ENCODE measurements at regions not wholly inside any gene's neighbourhood (a gene's known extent, or its start where the extent isn't known, plus 50 kb on each side); places are given as distances from the start of the nearest gene placed in this dataset.
"Not testable (repeated sequence)": the region's sequence is repeated elsewhere in the genome, so short reads cannot be mapped to it uniquely, and the experiment has no call there.

GRCh38 chr5:82534986-82535385 lies 256.8 kb upstream of the RPS23 start:
- Histone ChIP-seq H3K9me3 (ENCODE audit: control insufficient read depth in 1 of 2, insufficient read depth in 1 of 2, low read depth in 1 of 2, low read length in 2 of 2) (0 out of 4 replicates have a peak, but pooled peaks cover 0 to 3% of the 10 kb centered on the region in 2 experiments), H3K79me2 (ENCODE audit: insufficient read depth, low read length) (no peaks in the 10 kb centered on the region), H3K36me3 (ENCODE audit: control insufficient read depth in 1 of 2, insufficient read depth in 2 of 2, low read length in 2 of 2) (no peaks in the 10 kb centered on the region), H4K20me1 (ENCODE audit: insufficient read depth) (no peaks in the 10 kb centered on the region), H3K4me3 (replicated peaks in 1 of 2; ENCODE audit: low read depth in 1 of 2, low read length in 2 of 2) (no peak overlapping the region), H3K27ac (ENCODE audit: low read depth, low read length) (no peak overlapping the region), H3K9me2 (ENCODE audit: insufficient read depth) (no peaks in the 10 kb centered on the region), H3K27me3 (ENCODE audit: insufficient read depth, low read length) (no peaks in the 10 kb centered on the region), H2AFZ (ENCODE audit: low read depth, low read length, poor library complexity, severe bottlenecking) (no peak overlapping the region), H3K4me2 (ENCODE audit: low read length) (no peak overlapping the region), H3K9ac (ENCODE audit: low read length) (no peak overlapping the region), H3K4me1 (ENCODE audit: control insufficient read depth in 1 of 2, insufficient read depth in 2 of 2, low read length in 2 of 2) (no peaks in the 10 kb centered on the region)
- no TSS peak for BruUV-seq (replicated peaks)
- ChIA-PET RAD21 (ENCODE audit: low non-redundant PET in 1 of 2, low total read pairs in 2 of 2, uncharacterized antibody in 2 of 2, unreplicated experiment in 2 of 2) (no interaction called here), CTCF (no interaction called here), POLR2A (no interaction called here)
- DNase-seq (ENCODE audit: low read depth, low spot score) (no peak), ATAC-seq (no peak)
- TF ChIP-seq ATF3 (IDR thresholded peaks at IDR 0.05) (no peak), EZH2phosphoT487 (IDR thresholded peaks at IDR 0.05; ENCODE audit: borderline replicate concordance) (no peak), EGR1 (IDR thresholded peaks at IDR 0.05; ENCODE audit: low read depth) (no peak), SRF (IDR thresholded peaks at IDR 0.05; ENCODE audit: low read depth) (no peak), CTCF (IDR thresholded peaks at IDR 0.05 in 2 of 3, conservative IDR thresholded peaks at IDR 0.05 in 1 of 3; ENCODE audit: borderline replicate concordance in 1 of 3, insufficient read depth in 1 of 3, low read depth in 2 of 3, low read length in 2 of 3) (no peak), RAD21 (IDR thresholded peaks at IDR 0.05; ENCODE audit: low read depth) (no peak), JUND (IDR thresholded peaks at IDR 0.05) (no peak)
- intact Hi-C loops (cut with micrococcal nuclease), result no loop called here

GRCh38 chr5:82532075-82532474 lies 253.9 kb upstream of the RPS23 start:
- not testable (repeated sequence) for BruUV-seq (replicated peaks)

More at GRCh38 chr5:82532075-82532474, 253.9 kb upstream of the RPS23 start:
- H3K9me3 ChIP-seq (ENCODE audit: control insufficient read depth in 1 of 2, insufficient read depth in 1 of 2, low read depth in 1 of 2, low read length in 2 of 2); POLR2A ChIA-PET; CTCF ChIA-PET; RAD21 ChIA-PET (ENCODE audit: low non-redundant PET in 1 of 2, low total read pairs in 2 of 2, uncharacterized antibody in 2 of 2, unreplicated experiment in 2 of 2); H3K27ac ChIP-seq (ENCODE audit: low read depth, low read length); ATAC-seq; H3K27me3 ChIP-seq (ENCODE audit: insufficient read depth, low read length); H4K20me1 ChIP-seq (ENCODE audit: insufficient read depth); intact Hi-C loops (cut with micrococcal nuclease); H3K36me3 ChIP-seq (ENCODE audit: control insufficient read depth in 1 of 2, insufficient read depth in 2 of 2, low read length in 2 of 2); H3K4me3 ChIP-seq (replicated peaks in 1 of 2; ENCODE audit: low read depth in 1 of 2, low read length in 2 of 2); H3K9ac ChIP-seq (ENCODE audit: low read length); H3K9me2 ChIP-seq (ENCODE audit: insufficient read depth); DNase-seq (ENCODE audit: low read depth, low spot score); H3K79me2 ChIP-seq (ENCODE audit: insufficient read depth, low read length); H3K4me2 ChIP-seq (ENCODE audit: low read length); H2AFZ ChIP-seq (ENCODE audit: low read depth, low read length, poor library complexity, severe bottlenecking); H3K4me1 ChIP-seq (ENCODE audit: control insufficient read depth in 1 of 2, insufficient read depth in 2 of 2, low read length in 2 of 2): not testable (repeated sequence)
